Memory B cell (primary cell): ENCODE measurements at regions not wholly inside any gene's neighbourhood (a gene's known extent, or its start where the extent isn't known, plus 50 kb on each side); places are given as distances from the start of the nearest gene placed in this dataset.

Experiments
- ATAC-seq: fragments of 150-1000 bp; cut with Tn5 transposase; 2 replicates; pipeline ENCODE4 v1.10.0; 2021; ENCODE audit warnings: low read depth, mild to moderate bottlenecking, moderate library complexity
- DNase-seq, 2 donors: peaks; one replicate each; pipeline ENCODE4 v3.0.0; 2022; ENCODE audit warnings: low spot score in 2 of 2
- H3K27ac Mint-ChIP-seq: one replicate; pipeline ENCODE4 v1.8.0; 2022; ENCODE audit warnings: mild to moderate bottlenecking, moderate library complexity, mixed read lengths
- H3K27me3 Mint-ChIP-seq: one replicate; pipeline ENCODE4 v1.8.0; 2022; ENCODE audit warnings: mixed read lengths
- H3K36me3 Mint-ChIP-seq: one replicate; pipeline ENCODE4 v1.8.0; 2022; ENCODE audit warnings: mild to moderate bottlenecking, mixed read lengths
- H3K4me1 Mint-ChIP-seq: one replicate; pipeline ENCODE4 v1.8.0; 2022; ENCODE audit warnings: mixed read lengths
- H3K4me3 Mint-ChIP-seq: one replicate; pipeline ENCODE4 v1.8.0; 2022; ENCODE audit warnings: mild to moderate bottlenecking, moderate library complexity, mixed read lengths
- H3K9me3 Mint-ChIP-seq: one replicate; pipeline ENCODE4 v1.8.0; 2022; ENCODE audit warnings: mixed read lengths

- Mint-ChIP-seq H3K4me3 (no peak overlapping the region), H3K27ac (no peak overlapping the region), H3K27me3 (peaks cover 2% of the 10 kb centered on the region), H3K4me1 (no peaks in the 10 kb centered on the region), H3K36me3 (no peaks in the 10 kb centered on the region), H3K9me3 (no peaks in the 10 kb centered on the region)
- no peak for DNase-seq
- ATAC-seq: no peak
Observed at GRCh38 chr6:47160702-47161101, 118.6 kb upstream of the ADGRF1 start.

- Mint-ChIP-seq H3K4me1 (no peaks in the 10 kb centered on the region), H3K9me3 (no peaks in the 10 kb centered on the region), H3K27ac (no peak overlapping the region), H3K27me3 (peaks cover 2% of the 10 kb centered on the region), H3K36me3 (no peaks in the 10 kb centered on the region), H3K4me3 (no peak overlapping the region)
- ATAC-seq (no peak), DNase-seq (no peak)
Observed at GRCh38 chr6:47159763-47160162, 117.6 kb upstream of the ADGRF1 start.

- H3K27me3 Mint-ChIP-seq: peaks cover 3% of the 10 kb centered on the region
- ATAC-seq (no peak), DNase-seq (no peak)
- no peaks in the 10 kb centered on the region for H3K36me3 Mint-ChIP-seq
- H3K4me1 Mint-ChIP-seq: no peaks in the 10 kb centered on the region
- H3K4me3 Mint-ChIP-seq: no peak overlapping the region
- H3K27ac Mint-ChIP-seq: no peak overlapping the region
- H3K9me3 Mint-ChIP-seq: no peaks in the 10 kb centered on the region
Observed at GRCh38 chr6:47157653-47158219, 115.6 kb upstream of the ADGRF1 start.

GRCh38 chr6:47157063-47157462, 114.9 kb upstream of the ADGRF1 start:
- Mint-ChIP-seq H3K9me3 (no peaks in the 10 kb centered on the region), H3K36me3 (no peaks in the 10 kb centered on the region), H3K4me3 (no peak overlapping the region), H3K27ac (no peak overlapping the region), H3K27me3 (peaks cover 3% of the 10 kb centered on the region), H3K4me1 (no peaks in the 10 kb centered on the region)
- DNase-seq (no peak), ATAC-seq (no peak)

- H3K4me3 Mint-ChIP-seq: no peak overlapping the region
- DNase-seq (no peak), ATAC-seq (no peak)
- H3K27me3 Mint-ChIP-seq: peaks cover 3% of the 10 kb centered on the region
- H3K9me3 Mint-ChIP-seq: no peaks in the 10 kb centered on the region
- no peak overlapping the region for H3K27ac Mint-ChIP-seq
- H3K4me1 Mint-ChIP-seq: no peaks in the 10 kb centered on the region
- H3K36me3 Mint-ChIP-seq: no peaks in the 10 kb centered on the region
Observed at GRCh38 chr6:47156196-47156595, 114.1 kb upstream of the ADGRF1 start.

GRCh38 chr6:47153404-47153755, 111.2 kb upstream of the ADGRF1 start:
- ATAC-seq: no peak
- H3K27ac Mint-ChIP-seq: no peak overlapping the region
- peaks cover 8% of the 10 kb centered on the region for H3K27me3 Mint-ChIP-seq
- no peaks in the 10 kb centered on the region for H3K4me1 Mint-ChIP-seq
- DNase-seq: no peak
- no peaks in the 10 kb centered on the region for H3K36me3 Mint-ChIP-seq
- H3K9me3 Mint-ChIP-seq: no peaks in the 10 kb centered on the region
- H3K4me3 Mint-ChIP-seq: no peak overlapping the region

GRCh38 chr6:47152666-47153403, 110.7 kb upstream of the ADGRF1 start:
- H3K9me3 Mint-ChIP-seq: no peaks in the 10 kb centered on the region
- H3K4me1 Mint-ChIP-seq: no peaks in the 10 kb centered on the region
- ATAC-seq (no peak), DNase-seq (no peak)
- H3K27me3 Mint-ChIP-seq: peaks cover 12% of the 10 kb centered on the region
- H3K36me3 Mint-ChIP-seq: no peaks in the 10 kb centered on the region
- no peak overlapping the region for H3K27ac Mint-ChIP-seq
- H3K4me3 Mint-ChIP-seq: no peak overlapping the region

GRCh38 chr6:47151232-47151898, 109.2 kb upstream of the ADGRF1 start:
- H3K4me1 Mint-ChIP-seq: no peaks in the 10 kb centered on the region
- peaks cover 12% of the 10 kb centered on the region for H3K27me3 Mint-ChIP-seq
- no peak overlapping the region for H3K4me3 Mint-ChIP-seq
- H3K27ac Mint-ChIP-seq: no peak overlapping the region
- H3K9me3 Mint-ChIP-seq: no peaks in the 10 kb centered on the region
- DNase-seq: no peak
- no peak for ATAC-seq
- no peaks in the 10 kb centered on the region for H3K36me3 Mint-ChIP-seq

- Mint-ChIP-seq H3K9me3 (no peaks in the 10 kb centered on the region), H3K36me3 (no peaks in the 10 kb centered on the region), H3K27me3 (peaks cover 12% of the 10 kb centered on the region), H3K4me3 (no peak overlapping the region), H3K4me1 (no peaks in the 10 kb centered on the region), H3K27ac (no peak overlapping the region)
- no peak for DNase-seq
- no peak for ATAC-seq
Observed at GRCh38 chr6:47149554-47149953, 107.4 kb upstream of the ADGRF1 start.

GRCh38 chr6:47149066-47149465, 106.9 kb upstream of the ADGRF1 start:
- ATAC-seq (no peak), DNase-seq (no peak)
- Mint-ChIP-seq H3K9me3 (no peaks in the 10 kb centered on the region), H3K27ac (no peak overlapping the region), H3K27me3 (peaks cover 12% of the 10 kb centered on the region), H3K4me1 (no peaks in the 10 kb centered on the region), H3K4me3 (no peak overlapping the region), H3K36me3 (no peaks in the 10 kb centered on the region)

- Mint-ChIP-seq H3K4me1 (no peaks in the 10 kb centered on the region), H3K27me3 (peaks cover 10% of the 10 kb centered on the region), H3K4me3 (no peak overlapping the region), H3K36me3 (no peaks in the 10 kb centered on the region), H3K27ac (no peak overlapping the region), H3K9me3 (peaks cover 2% of the 10 kb centered on the region)
- ATAC-seq: no peak
- DNase-seq: no peak
Observed at GRCh38 chr6:47147836-47148344, 105.8 kb upstream of the ADGRF1 start.

GRCh38 chr6:47147175-47147727, 105.1 kb upstream of the ADGRF1 start:
- DNase-seq: no peak

GRCh38 chr6:47146431-47147174, 104.5 kb upstream of the ADGRF1 start:
- Mint-ChIP-seq H3K4me3 (no peak overlapping the region), H3K9me3 (peaks cover 3% of the 10 kb centered on the region), H3K27me3 (peaks cover 10% of the 10 kb centered on the region), H3K36me3 (no peaks in the 10 kb centered on the region), H3K27ac (no peak overlapping the region), H3K4me1 (no peaks in the 10 kb centered on the region)
- ATAC-seq (no peak), DNase-seq (no peak)

More at GRCh38 chr6:47147175-47147727, 105.1 kb upstream of the ADGRF1 start:
- Mint-ChIP-seq H3K4me1 (no peaks in the 10 kb centered on the region), H3K27me3 (peaks cover 10% of the 10 kb centered on the region), H3K4me3 (no peak overlapping the region), H3K9me3 (peaks cover 3% of the 10 kb centered on the region), H3K27ac (no peak overlapping the region), H3K36me3 (no peaks in the 10 kb centered on the region)
- no peak for ATAC-seq

GRCh38 chr6:47145212-47145611, 103.1 kb upstream of the ADGRF1 start:
- ATAC-seq (no peak), DNase-seq (no peak)
- Mint-ChIP-seq H3K9me3 (peaks cover 3% of the 10 kb centered on the region), H3K36me3 (no peaks in the 10 kb centered on the region), H3K27ac (no peak overlapping the region), H3K4me1 (no peaks in the 10 kb centered on the region), H3K4me3 (no peak overlapping the region), H3K27me3 (peaks cover 10% of the 10 kb centered on the region)
